HG03066 (cell line): ENCODE measurements at regions not wholly inside any gene's neighbourhood (a gene's known extent, or its start where the extent isn't known, plus 50 kb on each side); places are given as distances from the start of the nearest gene placed in this dataset.

Experiments
- ATAC-seq: cut with Tn5 transposase; IDR thresholded peaks from one replicate; pipeline ENCODE4 v1.9.1; 2021; ENCODE audit warnings: low read depth; ENCODE audit not compliant: unreplicated experiment

- ATAC-seq, result no peak
These were observed 573.9 kb downstream of the NOVA1 start for GRCh38 chr14:26023967-26024366.

- ATAC-seq, result no peak
These were observed 576.1 kb downstream of the NOVA1 start for GRCh38 chr14:26021759-26022158.

GRCh38 chr14:26017270-26017669 is 580.6 kb downstream of the NOVA1 start:
- no peak for ATAC-seq

- no peak for ATAC-seq
These were observed 589.5 kb downstream of the NOVA1 start for GRCh38 chr14:26008290-26008689.

GRCh38 chr14:26004342-26004741 is 593.5 kb downstream of the NOVA1 start:
- no peak for ATAC-seq

GRCh38 chr14:25993830-25994229 is 604.0 kb downstream of the NOVA1 start:
- ATAC-seq, result no peak

- ATAC-seq, result no peak
These were observed 609.3 kb downstream of the NOVA1 start for GRCh38 chr14:25988536-25988935.

- no peak for ATAC-seq
These were observed 642.1 kb downstream of the NOVA1 start for GRCh38 chr14:25955772-25956171.

- ATAC-seq, result no peak
These were observed 644.2 kb downstream of the NOVA1 start for GRCh38 chr14:25953532-25954139.

GRCh38 chr14:25945746-25946145 is 652.1 kb downstream of the NOVA1 start:
- ATAC-seq, result no peak

GRCh38 chr14:25944020-25944419 is 653.8 kb downstream of the NOVA1 start:
- ATAC-seq, result no peak

GRCh38 chr14:25943329-25943728 is 654.5 kb downstream of the NOVA1 start:
- no peak for ATAC-seq

- no peak for ATAC-seq
These were observed 655.7 kb downstream of the NOVA1 start for GRCh38 chr14:25942090-25942489.

GRCh38 chr14:25933731-25934130 is 664.1 kb downstream of the NOVA1 start:
- no peak for ATAC-seq

- ATAC-seq, result no peak
These were observed 667.8 kb downstream of the NOVA1 start for GRCh38 chr14:25929881-25930615.

GRCh38 chr14:25911831-25912230 is 686.0 kb downstream of the NOVA1 start:
- no peak for ATAC-seq

GRCh38 chr14:25909045-25909747 is 688.6 kb downstream of the NOVA1 start:
- no peak for ATAC-seq

- no peak for ATAC-seq
These were observed 689.4 kb downstream of the NOVA1 start for GRCh38 chr14:25908277-25909044.

GRCh38 chr14:25904446-25904845 is 693.4 kb downstream of the NOVA1 start:
- ATAC-seq, result no peak

- no peak for ATAC-seq
These were observed 698.6 kb downstream of the NOVA1 start for GRCh38 chr14:25899197-25899596.

GRCh38 chr14:25896777-25897176 is 701.1 kb downstream of the NOVA1 start:
- ATAC-seq, result no peak
